Prostate gland (tissue), 2 donors: ENCODE measurements at regions not wholly inside any gene's neighbourhood (a gene's known extent, or its start where the extent isn't known, plus 50 kb on each side); places are given as distances from the start of the nearest gene placed in this dataset.

Source experiments
- POLR2A ChIP-seq: fragments of 450-650 bp; IDR thresholded peaks from one replicate; pipeline ENCODE4 v1.6.1; 2016; ENCODE audit warnings: antibody characterized with exemption, mild to moderate bottlenecking
- TF ChIP-seq, protein P1 (sequence below), 4 experiments: fragments of 200-600 bp in 2 of 4; fragments of 450-650 bp in 2 of 4; sonication (generic) in 2 of 4; IDR thresholded peaks; 1 replicate in 3 of 4; 2 replicates in 1 of 4; pipeline ENCODE4 v1.5.1; 2016 to 2019; ENCODE audit warnings: antibody characterized with exemption in 4 of 4, mild to moderate bottlenecking in 2 of 4, moderate library complexity in 2 of 4

DNA sequence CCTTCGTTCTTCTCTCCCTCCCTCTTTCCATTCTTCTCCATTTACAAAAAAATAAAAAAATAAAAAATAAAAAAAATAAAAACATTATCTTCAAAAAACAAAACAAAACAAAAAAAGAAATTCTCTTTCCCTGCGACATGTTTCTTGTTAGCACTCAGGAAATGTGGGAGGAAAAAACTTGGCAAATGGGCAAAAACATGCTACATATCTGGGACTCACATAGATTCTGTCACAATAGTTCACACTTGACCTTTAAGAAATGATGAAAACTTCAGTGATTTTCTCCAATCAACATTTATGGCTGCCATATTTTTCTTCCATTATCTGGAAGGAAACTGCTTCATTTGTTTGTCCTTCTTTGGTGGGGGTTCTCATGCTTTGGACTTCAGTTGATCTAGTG is 109.3 kb downstream of the PRKAB2 start:
- TF ChIP-seq, protein P1, sequence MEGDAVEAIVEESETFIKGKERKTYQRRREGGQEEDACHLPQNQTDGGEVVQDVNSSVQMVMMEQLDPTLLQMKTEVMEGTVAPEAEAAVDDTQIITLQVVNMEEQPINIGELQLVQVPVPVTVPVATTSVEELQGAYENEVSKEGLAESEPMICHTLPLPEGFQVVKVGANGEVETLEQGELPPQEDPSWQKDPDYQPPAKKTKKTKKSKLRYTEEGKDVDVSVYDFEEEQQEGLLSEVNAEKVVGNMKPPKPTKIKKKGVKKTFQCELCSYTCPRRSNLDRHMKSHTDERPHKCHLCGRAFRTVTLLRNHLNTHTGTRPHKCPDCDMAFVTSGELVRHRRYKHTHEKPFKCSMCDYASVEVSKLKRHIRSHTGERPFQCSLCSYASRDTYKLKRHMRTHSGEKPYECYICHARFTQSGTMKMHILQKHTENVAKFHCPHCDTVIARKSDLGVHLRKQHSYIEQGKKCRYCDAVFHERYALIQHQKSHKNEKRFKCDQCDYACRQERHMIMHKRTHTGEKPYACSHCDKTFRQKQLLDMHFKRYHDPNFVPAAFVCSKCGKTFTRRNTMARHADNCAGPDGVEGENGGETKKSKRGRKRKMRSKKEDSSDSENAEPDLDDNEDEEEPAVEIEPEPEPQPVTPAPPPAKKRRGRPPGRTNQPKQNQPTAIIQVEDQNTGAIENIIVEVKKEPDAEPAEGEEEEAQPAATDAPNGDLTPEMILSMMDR (IDR thresholded peaks at IDR 0.05): no peak
- TF ChIP-seq POLR2A: no peak
